HEK293T (cell line): ENCODE measurements at regions not wholly inside any gene's neighbourhood (a gene's known extent, or its start where the extent isn't known, plus 50 kb on each side); places are given as distances from the start of the nearest gene placed in this dataset.

Experiments
- BHLHE40 ChIP-seq: fragments of 450-650 bp; IDR thresholded peaks from 2 replicates; pipeline ENCODE4 v1.6.1; 2016; ENCODE audit warnings: mild to moderate bottlenecking, moderate library complexity, borderline replicate concordance
- FOXK2 ChIP-seq: fragments of 450-650 bp; IDR thresholded peaks from 2 replicates; pipeline ENCODE4 v1.6.1; 2016; ENCODE audit warnings: mild to moderate bottlenecking
- SUZ12 ChIP-seq: fragments of 450-650 bp; IDR thresholded peaks from 2 replicates; pipeline ENCODE4 v1.6.1; 2016; ENCODE audit warnings: mild to moderate bottlenecking
- TF ChIP-seq, protein P1 (sequence below): fragments of 450-650 bp; IDR thresholded peaks from 2 replicates; pipeline ENCODE4 v1.6.1; 2016

DNA sequence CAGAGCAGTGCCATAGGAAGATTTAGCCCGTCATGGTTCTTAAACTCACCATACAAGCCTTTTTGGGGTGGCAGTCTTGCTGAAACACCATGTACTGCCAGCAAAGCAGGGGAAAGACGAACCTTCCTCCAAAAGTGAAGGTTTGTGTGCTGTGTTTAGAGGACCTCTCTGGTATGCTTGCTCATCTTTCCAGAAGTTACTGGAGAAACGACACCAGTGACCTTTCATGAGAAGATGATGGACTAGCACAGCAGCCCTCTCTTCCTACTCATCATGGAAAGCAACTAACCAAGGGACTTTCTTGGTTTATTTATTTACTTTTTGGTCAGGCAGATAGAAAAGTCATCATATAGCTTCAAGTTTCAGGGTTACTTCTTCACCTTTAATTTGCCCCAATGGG is 247.4 kb downstream of the PTEN start:
- no peak for TF ChIP-seq BHLHE40
- TF ChIP-seq, protein P1, sequence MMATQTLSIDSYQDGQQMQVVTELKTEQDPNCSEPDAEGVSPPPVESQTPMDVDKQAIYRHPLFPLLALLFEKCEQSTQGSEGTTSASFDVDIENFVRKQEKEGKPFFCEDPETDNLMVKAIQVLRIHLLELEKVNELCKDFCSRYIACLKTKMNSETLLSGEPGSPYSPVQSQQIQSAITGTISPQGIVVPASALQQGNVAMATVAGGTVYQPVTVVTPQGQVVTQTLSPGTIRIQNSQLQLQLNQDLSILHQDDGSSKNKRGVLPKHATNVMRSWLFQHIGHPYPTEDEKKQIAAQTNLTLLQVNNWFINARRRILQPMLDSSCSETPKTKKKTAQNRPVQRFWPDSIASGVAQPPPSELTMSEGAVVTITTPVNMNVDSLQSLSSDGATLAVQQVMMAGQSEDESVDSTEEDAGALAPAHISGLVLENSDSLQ, result no peak
- TF ChIP-seq SUZ12, result no peak
- TF ChIP-seq FOXK2, result no peak
